Heart right ventricle (tissue), 16 donors: ENCODE measurements at regions not wholly inside any gene's neighbourhood (a gene's known extent, or its start where the extent isn't known, plus 50 kb on each side); places are given as distances from the start of the nearest gene placed in this dataset.

Source experiments
- ATAC-seq, 8 donors: fragments of 200-7000 bp; cut with Tn5 transposase; one replicate each; pipeline ENCODE4 v1.9.1; 2020; ENCODE audit warnings: mild to moderate bottlenecking in 8 of 8, moderate library complexity in 8 of 8, moderate number of reproducible peaks in 1 of 8
- DNase-seq, 2 donors: peaks; one replicate each; pipeline ENCODE4 v3.0.0-alpha.2; 2020
- H3K27ac ChIP-seq, 10 donors: fragments of 200-600 bp; sonication (generic) in 2 of 10; one replicate each; pipeline versions ENCODE4 v1.5.0 to v1.8.0; 2020 to 2022; ENCODE audit warnings: mild to moderate bottlenecking in 3 of 10
- H3K27me3 ChIP-seq, 7 donors: fragments of 200-600 bp; one replicate each; pipeline ENCODE4 v1.8.0; 2021 to 2022; ENCODE audit warnings: mild to moderate bottlenecking in 2 of 7
- H3K36me3 ChIP-seq, 9 donors: fragments of 200-600 bp; sonication (generic) in 1 of 9; one replicate each; pipeline versions ENCODE4 v1.5.0 to v1.8.0; 2020 to 2022; ENCODE audit warnings: mild to moderate bottlenecking in 2 of 9
- H3K4me1 ChIP-seq, 9 donors: fragments of 200-600 bp; sonication (generic) in 1 of 9; one replicate each; pipeline versions ENCODE4 v1.5.0 to v1.8.0; 2020 to 2022; ENCODE audit warnings: mild to moderate bottlenecking in 4 of 9
- H3K4me3 ChIP-seq, 10 donors: fragments of 200-600 bp; sonication (generic) in 2 of 10; one replicate each; pipeline versions ENCODE4 v1.5.0 to v1.8.0; 2020 to 2022; ENCODE audit warnings: mild to moderate bottlenecking in 7 of 10, moderate library complexity in 2 of 10
- H3K9me3 ChIP-seq, 11 donors: fragments of 200-600 bp in 10 of 11; sonication (generic) in 2 of 11; one replicate each; pipeline versions ENCODE4 v1.5.0 to v1.8.0; 2013 to 2022; ENCODE audit warnings: mild to moderate bottlenecking in 2 of 11, control low read depth in 1 of 11, moderate library complexity in 1 of 11
- CTCF ChIP-seq, 9 donors: fragments of 200-600 bp; sonication (generic) in 2 of 9; IDR thresholded peaks; one replicate each; pipeline versions ENCODE4 v1.5.0 to v1.8.0; 2021 to 2022; ENCODE audit warnings: antibody characterized with exemption in 9 of 9, mild to moderate bottlenecking in 5 of 9, moderate library complexity in 1 of 9
- whole genome bisulfite sequencing, 2 donors: extraction: QIAGEN DNeasy Blood & Tissue Kit; methylation state at CpG; one replicate each; pipeline ENCODE4 v1.1.7; 2013; ENCODE audit warnings: inconsistent platforms in 1 of 2; 5-methylcytosine and 5-hydroxymethylcytosine counted together
- intact Hi-C, 10 donors: fragments of 100-400 bp; cut with DNase I; formaldehyde crosslinking; loops; one replicate each; pipeline versions ENCODE4 v1.11.1 to v1.14.2; 2022
- donor health status: Arrhythmogenic right ventricular cardiomyopathy.
- donor health status: ischemic (EF 13 %, LVEDD 7.1; RV severe dilation, severe dysfunction).
- donor health status: healthy with polysubstance abuse.
- donor health status: DM: no; HTN: yes; CAD: no.
- donor health status: DM: no; HTN: no; CAD: no.
- donor health status: ischemic (EF 25% LVEDD 6.9; RV normal size, moderate dysfunction).
- donor health status: ischemic (EF 25% LVEDD 5.7; RV mildly dilated, moderate dysfunction).
- donor health status: healthy.
- donor health status: DM: yes; HTN: yes; CAD: no.
- donor health status: Ischemic cardiomyopathy.
- donor health status: ischemic (EF 35%, LVEDD 5.7; RV mildly dilated, moderate dysfunction).
- donor health status: nonischemic (EF 11% LVEDD 7.7; RV severe dilation, severe dysfunction).
- donor health status: DM: yes; HTN: yes; CAD: no.
- donor health status: PGD.
- donor health status: ischemic (EF 29% LVEDD 5.4; RV normal size, mild dysfunction).
- donor health status: nonischemic (EF 23%, LVEDD 6.1; RV moderate dilation, normal function).

GRCh38 chr10:55242544-55242943 lies 441.5 kb upstream of the PCDH15 start:
- Histone ChIP-seq H3K27ac (no peak overlapping the region), H3K4me1 (peaks cover 0 to 4% (median 0%) of the 10 kb centered on the region in 9 donors), H3K4me3 (no peak overlapping the region), H3K9me3 (no peaks in the 10 kb centered on the region), H3K36me3 (no peaks in the 10 kb centered on the region), H3K27me3 (no peaks in the 10 kb centered on the region)
- TF ChIP-seq CTCF (IDR thresholded peaks at IDR 0.05) = no peak
- no peak for DNase-seq
- 68 to 77% methylated on average over 6 of the region's 6 CpGs for WGBS, 2 donors
- intact Hi-C loops = loop anchor here in 1 of 10 donors (10.0 kb wide), 1 partner anchor 58 kb away; no protein-coding TSS in a partner anchor
- ATAC-seq = no peak

- H3K27ac ChIP-seq = no peak overlapping the region
- DNase-seq (no peak), ATAC-seq (no peak)
- H3K36me3 ChIP-seq = no peaks in the 10 kb centered on the region
- no peak for TF ChIP-seq CTCF (IDR thresholded peaks at IDR 0.05)
- no peaks in the 10 kb centered on the region for H3K4me1 ChIP-seq
- H3K9me3 ChIP-seq = no peaks in the 10 kb centered on the region
- H3K27me3 ChIP-seq = no peaks in the 10 kb centered on the region
- no peak overlapping the region for H3K4me3 ChIP-seq
- intact Hi-C loops = no loop called here
Measured at GRCh38 chr10:55237462-55237861, 436.4 kb upstream of the PCDH15 start.

GRCh38 chr10:55233505-55233904 lies 432.5 kb upstream of the PCDH15 start:
- TF ChIP-seq CTCF (IDR thresholded peaks at IDR 0.05) = no peak
- Histone ChIP-seq H3K36me3 (no peaks in the 10 kb centered on the region), H3K4me1 (no peaks in the 10 kb centered on the region), H3K9me3 (no peaks in the 10 kb centered on the region), H3K4me3 (peak overlapping the region in 1 of 10 donors; percentile 2), H3K27ac (no peak overlapping the region), H3K27me3 (no peaks in the 10 kb centered on the region)
- DNase-seq = no peak
- no peak for ATAC-seq
- intact Hi-C loops = no loop called here

- intact Hi-C loops = no loop called here
Measured at GRCh38 chr10:55233090-55233489, 432.1 kb upstream of the PCDH15 start.

More at GRCh38 chr10:55233090-55233489, 432.1 kb upstream of the PCDH15 start:
- 76 to 79% methylated on average over 3 of the region's 3 CpGs for WGBS, 2 donors
- no peak for TF ChIP-seq CTCF (IDR thresholded peaks at IDR 0.05)
- Histone ChIP-seq H3K4me1 (no peaks in the 10 kb centered on the region), H3K4me3 (peak overlapping the region in 1 of 10 donors; percentile 2), H3K36me3 (no peaks in the 10 kb centered on the region), H3K27me3 (no peaks in the 10 kb centered on the region), H3K9me3 (no peaks in the 10 kb centered on the region), H3K27ac (no peak overlapping the region)
- no peak for ATAC-seq
- DNase-seq = no peak
